ENCODE measurements at regions not wholly inside any gene's neighbourhood (a gene's known extent, or its start where the extent isn't known, plus 50 kb on each side); places are given as distances from the start of the nearest gene placed in this dataset.

- no peak for DNase-seq (ENCODE audit: low read depth in 1 of 2, low spot score in 1 of 2)
- in situ Hi-C loops (cut with HindIII; ENCODE audit: low pct_unique_long_range_greater_than_20kb, low sequenced_read_pairs), result no loop called here
- TF ChIP-seq JUND (IDR thresholded peaks at IDR 0.05; ENCODE audit: low read depth), result no peak
Observed at GRCh38 chr16:85353013-85353412, 240.7 kb upstream of the CIBAR2 start.

- peak; percentile 96 to 99 for DNase-seq (ENCODE audit: low read depth in 1 of 2, low spot score in 1 of 2)
Observed at GRCh38 chr16:85353839-85354685, 241.8 kb upstream of the CIBAR2 start.

GRCh38 chr16:85354686-85355514 is 242.6 kb upstream of the CIBAR2 start:
- TF ChIP-seq JUND (IDR thresholded peaks at IDR 0.05; ENCODE audit: low read depth), result no peak
- peak in 1 of 2 experiments; percentile 44 for DNase-seq (ENCODE audit: low read depth in 1 of 2, low spot score in 1 of 2)
- in situ Hi-C loops (cut with HindIII; ENCODE audit: low pct_unique_long_range_greater_than_20kb, low sequenced_read_pairs), result no loop called here

More at GRCh38 chr16:85353839-85354685, 241.8 kb upstream of the CIBAR2 start:
- no peak for TF ChIP-seq JUND (IDR thresholded peaks at IDR 0.05; ENCODE audit: low read depth)
- in situ Hi-C loops (cut with HindIII; ENCODE audit: low pct_unique_long_range_greater_than_20kb, low sequenced_read_pairs), result no loop called here

DNA sequence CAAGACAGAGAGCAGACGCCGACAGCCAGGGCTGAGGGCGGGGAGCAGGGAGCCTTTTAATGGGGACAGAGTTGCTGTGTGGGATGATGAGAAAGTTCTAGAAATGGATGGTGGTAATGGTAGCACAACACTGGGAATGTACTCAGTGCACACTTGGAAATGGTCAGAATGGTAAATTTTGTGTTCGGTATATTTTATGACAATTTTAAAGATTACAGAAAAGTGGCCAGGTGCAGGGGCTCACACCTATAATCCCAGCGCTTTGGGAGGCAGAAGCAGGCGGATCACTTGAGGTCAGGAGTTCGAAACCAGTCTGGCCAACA is 243.2 kb upstream of the CIBAR2 start:
- in situ Hi-C loops (cut with HindIII; ENCODE audit: low pct_unique_long_range_greater_than_20kb, low sequenced_read_pairs), result no loop called here
- no peak for DNase-seq (ENCODE audit: low read depth in 1 of 2, low spot score in 1 of 2)
- no peak for TF ChIP-seq JUND (IDR thresholded peaks at IDR 0.05; ENCODE audit: low read depth)

- DNase-seq (ENCODE audit: low read depth in 1 of 2, low spot score in 1 of 2), result no peak
- in situ Hi-C loops (cut with HindIII; ENCODE audit: low pct_unique_long_range_greater_than_20kb, low sequenced_read_pairs), result no loop called here
- no peak for TF ChIP-seq JUND (IDR thresholded peaks at IDR 0.05; ENCODE audit: low read depth)
Observed at GRCh38 chr16:85356157-85356556, 243.9 kb upstream of the CIBAR2 start.

- in situ Hi-C loops (cut with HindIII; ENCODE audit: low pct_unique_long_range_greater_than_20kb, low sequenced_read_pairs), result no loop called here
- no peak for DNase-seq (ENCODE audit: low read depth in 1 of 2, low spot score in 1 of 2)
- TF ChIP-seq JUND (IDR thresholded peaks at IDR 0.05; ENCODE audit: low read depth), result no peak
Observed at GRCh38 chr16:85357323-85357722, 245.1 kb upstream of the CIBAR2 start.

- no peak for DNase-seq (ENCODE audit: low read depth in 1 of 2, low spot score in 1 of 2)
- in situ Hi-C loops (cut with HindIII; ENCODE audit: low pct_unique_long_range_greater_than_20kb, low sequenced_read_pairs), result no loop called here
- TF ChIP-seq JUND (IDR thresholded peaks at IDR 0.05; ENCODE audit: low read depth), result no peak
Observed at GRCh38 chr16:85357924-85358505, 245.7 kb upstream of the CIBAR2 start.

DNA sequence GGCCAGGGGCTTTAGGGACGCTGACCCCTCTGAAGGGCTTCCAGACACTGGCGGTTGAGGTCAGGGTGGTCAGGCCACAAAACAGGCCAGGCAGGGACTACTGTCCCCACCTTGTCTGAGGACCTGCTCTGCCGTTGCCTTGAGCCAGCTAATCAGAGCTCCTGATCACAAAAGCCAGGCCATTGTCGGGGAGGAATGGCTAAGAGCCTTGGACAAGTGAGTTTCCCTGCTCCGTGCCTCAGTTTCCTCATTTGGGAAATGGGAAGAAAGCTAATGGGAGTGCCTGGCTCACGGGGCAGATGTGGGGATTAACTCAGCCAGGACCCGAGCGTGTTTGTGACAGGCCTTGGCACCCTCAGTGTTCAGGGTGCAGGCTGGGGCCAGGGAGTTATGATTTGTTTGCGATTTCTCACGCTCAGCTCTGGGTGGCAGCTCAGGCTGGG is 246.5 kb upstream of the CIBAR2 start:
- TF ChIP-seq JUND (IDR thresholded peaks at IDR 0.05; ENCODE audit: low read depth), result no peak
- DNase-seq (ENCODE audit: low read depth in 1 of 2, low spot score in 1 of 2), result peak in 1 of 2 experiments; percentile 37
- in situ Hi-C loops (cut with HindIII; ENCODE audit: low pct_unique_long_range_greater_than_20kb, low sequenced_read_pairs), result no loop called here

- in situ Hi-C loops (cut with HindIII; ENCODE audit: low pct_unique_long_range_greater_than_20kb, low sequenced_read_pairs), result no loop called here
- no peak for TF ChIP-seq JUND (IDR thresholded peaks at IDR 0.05; ENCODE audit: low read depth)
- DNase-seq (ENCODE audit: low read depth in 1 of 2, low spot score in 1 of 2), result peak in 1 of 2 experiments; percentile 16
Observed at GRCh38 chr16:85359147-85359822, 247.0 kb upstream of the CIBAR2 start.

DNA sequence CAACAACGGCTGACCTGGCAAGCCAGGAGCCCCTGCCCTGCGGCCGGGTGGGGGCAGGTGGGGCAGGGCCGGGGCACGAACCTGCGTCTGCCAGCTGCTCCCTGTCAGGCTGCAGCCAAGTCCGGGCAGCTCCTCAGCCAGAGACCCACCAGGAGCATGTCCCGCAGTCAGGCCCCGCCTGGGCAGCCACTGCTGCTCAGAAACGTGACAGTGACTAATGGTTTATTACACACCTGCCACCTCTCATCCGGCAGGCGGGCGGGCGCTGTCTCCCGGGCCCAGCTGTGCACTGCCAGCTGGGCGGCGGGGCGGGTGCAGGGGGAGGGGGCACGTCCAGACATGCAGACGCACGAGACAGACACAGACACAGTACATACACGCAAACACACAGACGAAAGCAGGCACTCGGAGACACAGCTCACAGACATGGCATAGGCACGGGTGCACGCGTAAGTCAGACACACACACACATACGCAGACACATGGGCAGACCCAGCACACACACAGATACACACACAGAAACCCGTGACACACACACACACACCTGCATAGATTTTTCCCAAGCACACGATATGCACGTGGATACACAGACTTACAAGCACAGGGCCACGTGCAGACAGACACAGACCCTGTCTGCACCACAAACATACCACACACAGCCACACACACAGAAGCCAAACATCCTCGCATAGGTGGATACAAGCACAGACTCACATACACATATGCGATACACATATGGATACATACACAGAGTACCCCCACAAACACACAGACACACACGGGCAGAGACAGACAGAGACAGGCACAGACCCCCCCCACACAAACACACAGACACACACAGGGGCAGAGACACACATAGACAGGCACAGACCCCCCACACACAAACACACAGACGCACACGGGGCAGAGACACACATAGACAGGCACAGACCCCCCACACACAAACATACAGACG is 248.3 kb upstream of the CIBAR2 start:
- no peak for TF ChIP-seq JUND (IDR thresholded peaks at IDR 0.05; ENCODE audit: low read depth)
- DNase-seq (ENCODE audit: low read depth in 1 of 2, low spot score in 1 of 2), result no peak
- in situ Hi-C loops (cut with HindIII; ENCODE audit: low pct_unique_long_range_greater_than_20kb, low sequenced_read_pairs), result loop anchor here (10.0 kb wide), 1 partner anchor 404 kb away; no protein-coding TSS in a partner anchor

DNA sequence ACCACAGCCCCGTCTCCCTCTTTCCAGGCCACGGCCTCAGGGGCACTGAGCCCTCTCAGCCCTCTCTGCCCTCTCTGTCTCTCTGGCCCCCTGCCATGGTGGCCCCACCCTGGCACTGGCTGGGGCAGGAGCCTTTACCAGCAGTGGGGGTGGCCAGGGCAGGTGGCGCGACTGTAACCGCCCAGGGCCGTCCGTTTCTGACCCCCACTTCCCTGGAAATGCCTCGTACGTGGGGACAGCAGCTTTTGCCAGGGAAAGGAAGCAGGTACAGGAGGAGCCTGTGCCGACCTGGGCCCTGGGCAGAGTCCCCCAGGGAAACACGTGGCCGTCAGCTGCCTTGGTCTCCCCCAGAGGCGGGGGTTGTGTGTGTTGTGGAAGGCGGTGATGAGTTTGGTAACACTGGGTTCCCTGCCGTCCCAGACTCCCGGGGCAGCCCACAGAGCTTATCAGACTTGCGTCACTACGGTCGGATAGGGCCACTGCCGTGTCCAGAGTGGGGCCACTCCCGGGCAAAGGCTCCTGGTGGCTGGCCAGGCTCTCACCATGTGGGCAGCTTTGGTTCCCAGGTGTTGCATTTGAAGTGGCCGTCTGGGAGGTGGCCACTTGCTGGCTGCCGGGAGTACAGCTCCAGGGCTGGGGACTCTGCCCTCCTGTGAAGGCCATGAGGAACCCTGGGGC is 249.3 kb upstream of the CIBAR2 start:
- in situ Hi-C loops (cut with HindIII; ENCODE audit: low pct_unique_long_range_greater_than_20kb, low sequenced_read_pairs), result loop anchor here (10.0 kb wide), 1 partner anchor 403 kb away; no protein-coding TSS in a partner anchor
- no peak for DNase-seq (ENCODE audit: low read depth in 1 of 2, low spot score in 1 of 2)

More for the DNA sequence above, 249.3 kb upstream of the CIBAR2 start:
- no peak for TF ChIP-seq JUND (IDR thresholded peaks at IDR 0.05; ENCODE audit: low read depth)

Data from T47D (cell line).